ENCODE measurements at regions not wholly inside any gene's neighbourhood (a gene's known extent, or its start where the extent isn't known, plus 50 kb on each side); places are given as distances from the start of the nearest gene placed in this dataset.
"Not testable (repeated sequence)": the region's sequence is repeated elsewhere in the genome, so short reads cannot be mapped to it uniquely, and the experiment has no call there.

GRCh38 chr6:140202964-140203515 lies 828.6 kb upstream of the CITED2 start:
- DNase-seq: no peak

- DNase-seq: no peak
These were observed 827.5 kb upstream of the CITED2 start for GRCh38 chr6:140201787-140202458.

DNA sequence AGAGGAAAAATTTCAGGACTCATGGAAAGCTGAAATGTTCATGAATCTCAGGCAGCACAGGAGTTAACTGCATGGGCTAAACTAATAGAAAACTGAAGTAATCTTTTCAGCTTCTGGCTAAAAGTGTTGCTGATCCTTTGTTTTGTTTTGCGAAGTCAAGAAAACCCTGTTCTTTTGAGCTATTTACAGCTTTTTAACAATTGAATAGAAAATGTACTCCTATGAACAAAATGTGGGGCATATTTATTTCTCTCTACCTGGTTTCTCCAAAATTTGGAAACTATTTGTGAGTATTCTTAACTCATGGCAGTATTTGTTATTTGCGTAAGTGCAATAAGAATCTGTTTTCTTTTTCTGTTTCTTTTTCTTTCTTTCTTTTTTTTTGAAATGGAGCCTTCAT lies 818.8 kb upstream of the CITED2 start:
- no peak for DNase-seq

- no peak for DNase-seq
These were observed 817.6 kb upstream of the CITED2 start for GRCh38 chr6:140192018-140192417.

DNA sequence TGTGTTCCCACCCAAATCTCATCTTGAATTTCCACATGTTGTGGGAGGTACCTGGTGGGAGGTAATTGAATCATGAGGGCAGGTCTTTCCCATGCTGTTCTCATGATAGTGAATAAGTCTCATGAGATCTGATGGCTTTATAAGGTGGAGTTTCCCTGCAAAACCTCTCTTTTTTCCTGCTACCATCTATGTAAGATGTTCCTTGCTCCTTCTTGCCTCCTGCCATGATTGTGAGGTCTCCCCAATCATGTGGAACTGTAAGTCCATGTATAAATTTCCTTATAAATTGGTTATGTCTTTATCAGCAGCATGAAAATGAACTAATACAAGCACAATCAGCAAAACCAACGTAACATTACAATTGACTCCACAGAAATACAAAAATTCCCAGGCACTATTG lies 814.8 kb upstream of the CITED2 start:
- DNase-seq: not testable (repeated sequence)

DNA sequence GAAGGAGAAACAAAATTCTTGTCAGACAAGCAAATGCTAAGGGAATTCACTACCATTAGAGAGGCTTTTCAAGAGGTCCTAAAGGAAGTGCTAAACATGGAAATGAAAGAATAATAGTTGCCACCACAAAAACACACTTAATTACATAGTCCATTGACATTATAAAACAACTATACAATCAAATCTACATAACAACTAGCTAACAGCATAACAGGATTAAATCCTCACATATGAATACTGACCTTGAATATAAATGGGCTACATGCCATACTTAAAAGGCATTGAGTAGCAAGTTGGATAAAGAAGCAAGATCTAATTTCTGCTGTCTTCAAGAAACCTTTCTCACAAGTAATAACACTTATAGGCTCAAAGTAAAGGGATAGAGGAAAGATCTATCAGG lies 811.5 kb upstream of the CITED2 start:
- no peak for DNase-seq

- DNase-seq: peak; percentile 17
These were observed 809.4 kb upstream of the CITED2 start for GRCh38 chr6:140183881-140184280.

DNA sequence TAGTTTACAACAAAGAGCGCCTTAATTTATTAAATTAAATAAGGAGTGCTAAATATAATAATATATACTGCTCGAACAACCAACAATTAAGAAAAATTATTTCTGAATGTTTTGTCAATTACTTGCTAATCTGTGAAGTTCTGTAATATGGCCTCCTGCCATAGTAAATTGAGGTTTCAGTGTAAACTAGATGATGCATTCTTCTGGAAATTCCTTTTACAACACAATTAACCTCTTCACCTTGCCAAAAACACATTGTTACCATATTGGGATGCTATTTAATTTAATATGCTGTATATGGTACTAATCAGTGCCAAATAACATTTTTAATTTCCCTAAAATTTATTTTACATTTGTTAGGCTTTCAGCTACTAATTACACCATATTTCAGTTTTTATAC lies 808.4 kb upstream of the CITED2 start:
- no peak for DNase-seq

DNA sequence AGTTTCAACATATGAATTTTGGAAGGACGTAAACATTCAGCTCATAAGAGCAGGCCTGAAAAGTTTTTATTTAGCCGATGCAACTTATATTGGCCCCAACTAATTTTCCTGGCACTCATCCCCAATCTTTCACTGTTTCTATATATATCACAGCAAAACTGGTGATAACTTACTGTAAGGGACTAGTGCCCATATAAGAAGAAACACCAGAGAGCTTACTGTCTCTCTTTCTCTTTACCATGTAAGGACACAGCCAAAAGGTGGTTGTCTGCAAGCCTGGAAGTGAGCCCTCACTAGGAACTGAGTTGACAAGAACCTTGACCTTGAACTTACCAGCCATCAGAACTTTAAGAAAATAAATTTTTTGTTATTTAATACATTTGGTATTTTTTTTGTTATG lies 807.4 kb upstream of the CITED2 start:
- DNase-seq: no peak

DNA sequence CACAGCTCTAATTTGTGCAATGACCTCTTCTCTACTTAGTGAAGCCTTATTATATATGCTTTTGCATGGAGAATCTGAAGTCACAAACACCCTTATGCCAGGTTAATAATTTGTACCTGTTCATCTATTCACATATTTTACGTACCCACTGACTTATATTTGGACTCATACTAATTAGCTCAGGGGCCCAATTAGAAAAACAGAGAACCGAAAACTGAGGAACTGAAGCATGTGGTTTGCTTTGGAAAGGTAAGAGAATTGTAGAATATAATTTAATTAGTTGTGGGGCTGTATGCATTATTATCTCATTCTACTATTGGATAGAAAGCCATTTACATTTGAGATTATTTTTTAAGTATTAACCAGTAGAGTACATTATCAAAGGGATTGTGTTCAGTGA lies 805.9 kb upstream of the CITED2 start:
- no peak for DNase-seq

- no peak for DNase-seq
These were observed 804.5 kb upstream of the CITED2 start for GRCh38 chr6:140178935-140179334.

- no peak for DNase-seq
These were observed 804.1 kb upstream of the CITED2 start for GRCh38 chr6:140178520-140178919.

- no peak for DNase-seq
These were observed 801.9 kb upstream of the CITED2 start for GRCh38 chr6:140176306-140176705.

DNA sequence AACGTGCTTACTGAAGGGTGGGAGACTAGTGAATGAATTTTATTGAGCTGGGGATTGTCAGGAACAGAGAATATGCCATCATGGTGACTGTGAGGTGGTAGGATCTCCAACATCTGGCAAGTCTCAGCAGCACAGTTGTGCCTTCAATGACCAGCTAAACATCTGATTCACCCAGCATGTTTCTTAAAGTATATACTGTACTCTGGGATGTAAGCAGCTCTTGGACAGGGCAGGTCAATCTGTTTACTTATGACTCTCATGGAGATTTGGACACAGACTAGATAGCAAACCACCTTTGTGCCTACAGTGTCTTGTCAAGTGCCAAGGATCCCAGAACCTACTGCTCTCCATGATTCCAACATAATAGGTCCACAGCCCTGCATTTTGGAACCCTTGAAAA lies 801.0 kb upstream of the CITED2 start:
- DNase-seq: no peak

DNA sequence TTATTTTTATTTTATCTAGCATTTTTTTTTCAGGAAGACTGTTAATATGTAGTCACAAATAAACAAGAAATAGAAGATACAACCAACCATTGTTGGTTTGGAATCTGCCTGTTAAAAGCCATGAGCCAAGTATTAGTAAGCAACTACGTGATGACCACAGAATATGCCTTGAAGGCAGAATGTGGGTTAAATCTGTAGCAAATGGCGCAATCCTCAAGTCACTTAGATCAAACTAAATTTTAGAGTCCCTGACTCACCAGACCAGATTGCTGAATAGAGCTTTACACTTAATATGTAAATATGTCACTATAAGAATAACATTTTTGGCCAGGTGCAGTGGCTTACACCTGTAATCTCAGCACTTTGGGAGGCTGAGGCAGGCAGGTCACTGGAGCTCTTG lies 800.1 kb upstream of the CITED2 start:
- DNase-seq: no peak

DNA sequence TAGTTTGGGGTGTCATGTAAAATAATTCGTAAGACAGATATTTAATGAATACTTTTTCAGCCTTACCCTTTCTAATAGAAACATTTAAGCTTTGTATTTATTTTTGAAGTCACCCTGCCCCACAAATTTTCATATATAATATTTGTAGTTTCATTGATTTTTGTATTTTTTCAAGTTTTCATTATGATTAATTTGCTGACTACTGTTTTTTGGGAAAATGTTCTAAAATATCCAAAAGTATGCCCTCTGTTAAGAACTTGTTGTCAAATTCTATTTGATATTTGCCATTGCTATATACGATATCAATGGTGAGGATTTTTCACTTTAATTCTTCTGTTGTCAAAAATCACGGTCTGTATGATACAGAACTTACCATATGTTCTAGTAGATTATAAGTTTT lies 793.9 kb upstream of the CITED2 start:
- DNase-seq: no peak

DNA sequence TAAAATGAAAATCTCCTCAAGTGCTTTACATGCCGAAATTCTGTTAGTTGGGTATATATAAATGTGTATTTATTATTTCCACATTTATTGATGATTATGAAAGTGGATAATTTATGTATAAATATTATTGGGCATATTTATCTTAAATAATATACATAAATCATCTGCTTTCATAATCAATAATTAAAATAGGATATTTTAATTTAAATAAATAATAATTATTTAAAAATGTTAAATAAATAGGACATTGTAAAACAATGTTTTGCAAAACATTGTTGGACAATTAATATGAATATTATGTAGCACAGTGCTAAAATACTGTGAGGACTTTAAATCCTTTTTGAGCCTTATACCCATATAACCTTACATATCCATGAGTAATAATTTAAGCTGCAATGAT lies 786.5 kb upstream of the CITED2 start:
- no peak for DNase-seq

DNA sequence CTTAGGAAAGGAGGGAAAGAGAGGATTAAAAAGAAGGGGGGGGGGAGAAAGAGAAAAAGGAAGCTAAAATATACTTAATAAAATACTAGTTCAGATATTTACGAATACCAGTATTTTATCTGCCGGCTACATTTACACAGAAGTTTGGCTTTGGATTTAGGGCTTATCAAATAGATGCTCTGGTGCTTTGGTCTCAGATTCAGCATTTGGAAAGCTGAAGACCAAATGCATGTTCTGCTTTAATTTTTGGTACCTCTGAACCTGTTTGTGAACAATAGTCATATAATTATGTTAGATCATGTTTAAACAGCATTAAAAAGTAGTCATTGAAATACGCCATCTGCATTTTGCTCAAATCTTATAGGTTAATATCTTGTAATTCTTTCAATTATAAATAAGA lies 786.0 kb upstream of the CITED2 start:
- no peak for DNase-seq

DNA sequence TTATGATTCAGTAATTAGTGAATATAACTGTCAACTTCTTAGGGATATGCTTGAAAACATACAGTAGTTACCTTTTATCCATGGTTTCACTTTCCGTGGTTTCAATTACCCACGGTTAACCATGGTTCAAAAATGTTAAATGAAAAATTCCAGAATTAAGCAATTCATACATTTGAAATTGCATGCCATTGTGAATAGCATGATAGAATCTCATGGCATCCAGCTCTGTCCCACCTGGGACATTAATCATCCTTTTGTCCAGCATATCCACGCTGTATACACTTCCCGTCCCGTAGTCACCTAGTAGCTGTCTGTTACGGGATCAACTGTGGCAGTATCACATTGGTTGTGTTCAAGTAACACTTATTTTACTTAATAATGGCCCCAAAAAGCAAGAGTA lies 781.7 kb upstream of the CITED2 start:
- DNase-seq: no peak

GRCh38 chr6:140155451-140156126 lies 781.1 kb upstream of the CITED2 start:
- DNase-seq: no peak

DNA sequence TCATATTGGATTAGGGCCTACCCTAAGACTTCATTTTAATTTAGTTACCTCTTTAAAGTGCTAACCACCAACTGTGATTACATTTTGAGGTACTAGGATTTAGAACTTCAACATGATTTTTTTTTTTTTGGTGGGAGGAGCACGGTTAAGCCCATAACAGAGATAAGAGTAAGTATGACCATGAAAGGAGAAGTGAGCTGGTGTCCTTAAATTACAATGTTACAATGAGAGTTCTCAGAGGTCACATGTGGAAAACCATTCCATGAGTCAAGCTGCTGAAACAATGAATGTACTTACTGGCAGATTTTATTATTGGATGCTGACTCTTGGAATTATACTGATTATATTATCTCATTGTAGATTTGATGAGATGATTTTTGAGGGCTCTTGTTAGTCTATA lies 779.3 kb upstream of the CITED2 start:
- DNase-seq: no peak

- DNase-seq: not testable (repeated sequence)
These were observed 773.7 kb upstream of the CITED2 start for GRCh38 chr6:140147825-140148814.

- DNase-seq: no peak
These were observed 766.4 kb upstream of the CITED2 start for GRCh38 chr6:140140891-140141290.
